ENCODE measurements at regions not wholly inside any gene's neighbourhood (a gene's known extent, or its start where the extent isn't known, plus 50 kb on each side); places are given as distances from the start of the nearest gene placed in this dataset.
A peak's percentile ranks its signal among the peaks of the same experiment; 100 is the strongest.

- under 1% methylated on average over 8 of the region's 8 CpGs for WGBS (ENCODE audit: insufficient coverage, low coverage, missing lambda C conversion rate)
- no peak overlapping the region for H3K9ac ChIP-seq (ENCODE audit: insufficient read depth in 1 of 2, low read depth in 2 of 2, low read length in 2 of 2)
- in situ Hi-C loops (cut with MboI), result no loop called here
- no peaks in the 10 kb centered on the region for H3K79me2 ChIP-seq (ENCODE audit: control insufficient read depth, insufficient read depth, low read length)
- H3K9me1 ChIP-seq (ENCODE audit: control insufficient read depth, insufficient read depth, low read length), result no peaks in the 10 kb centered on the region
- BruUV-seq (replicated peaks), result no TSS peak
- intact Hi-C loops (cut with micrococcal nuclease), result no loop called here
- H3K9me3 ChIP-seq (replicated peaks; ENCODE audit: control insufficient read depth, insufficient read depth, low read depth, low read length), result no peaks in the 10 kb centered on the region
- H3K4me2 ChIP-seq (ENCODE audit: insufficient read depth, low read length), result no peak overlapping the region
- no peak for DNase-seq (ENCODE audit: extremely low read depth in 1 of 4, low spot score in 3 of 4)
- TF ChIP-seq TAL1 (IDR thresholded peaks at IDR 0.05) (peak; percentile 62), GATAD2B (IDR thresholded peaks at IDR 0.05; ENCODE audit: borderline replicate concordance) (no peak), AFF4 (CRISPR knock-in tag; IDR thresholded peaks at IDR 0.05) (no peak), YY1 (IDR thresholded peaks at IDR 0.05; ENCODE audit: borderline replicate concordance in 1 of 3, control insufficient read depth in 1 of 3, extremely low read depth in 1 of 3, insufficient read depth in 3 of 3, insufficient read length in 1 of 3, insufficient replicate concordance in 2 of 3, low read depth in 1 of 3, low read length in 2 of 3) (no peak), CBFA2T3 (IDR thresholded peaks at IDR 0.05) (peak; percentile 49), BHLHE40 (IDR thresholded peaks at IDR 0.05; ENCODE audit: low read length) (0 out of 2 replicates have a peak, but pooled peaks have one; percentile 13), NCOA6 (IDR thresholded peaks at IDR 0.05) (no peak), ZEB2 (IDR thresholded peaks at IDR 0.05) (no peak), KDM4B (IDR thresholded peaks at IDR 0.05; ENCODE audit: borderline replicate concordance in 2 of 2, low read depth in 1 of 2) (no peak), HDAC3 (IDR thresholded peaks at IDR 0.05; ENCODE audit: borderline replicate concordance, partially characterized antibody) (no peak), CCNT2 (IDR thresholded peaks at IDR 0.05; ENCODE audit: borderline replicate concordance, extremely low read depth, insufficient read length, low read depth, low read length) (no peak), ARID1B (IDR thresholded peaks at IDR 0.05) (peak; percentile 17; the same call in 1 of the 2 replicates), ETV1 (tag; conservative IDR thresholded peaks at IDR 0.05; ENCODE audit: low read depth) (no peak), SMAD4 (CRISPR knock-in tag; conservative IDR thresholded peaks at IDR 0.05) (peak; percentile 48), NFIC (IDR thresholded peaks at IDR 0.05) (0 out of 2 replicates have a peak, but pooled peaks have one; percentile 16)
- no peak overlapping the region for H3K27ac ChIP-seq (ENCODE audit: extremely low read depth, low read depth, low read length)
- no peak overlapping the region for H2AFZ ChIP-seq (ENCODE audit: low read depth, low read length)
- CTCF ChIA-PET (ENCODE audit: low intra/inter-chr PET ratio), result no interaction called here
- POLR2A ChIA-PET, result interaction anchor here (0.5 kb wide), 1 partner anchor 566 kb away, joined by 3 read pairs; no protein-coding TSS in a partner anchor
- FAIRE-seq, result peak; percentile 35
- no peaks in the 10 kb centered on the region for H4K20me1 ChIP-seq (replicated peaks; ENCODE audit: control insufficient read depth, insufficient read depth, low read length)
- no peaks in the 10 kb centered on the region for H3K27me3 ChIP-seq (ENCODE audit: control insufficient read depth in 2 of 2, insufficient read depth in 2 of 2, low read length in 2 of 2)
- H3K4me3 ChIP-seq, result no peak overlapping the region
- no peak for ATAC-seq
- H3K4me1 ChIP-seq (replicated peaks in 1 of 2; ENCODE audit: control insufficient read depth in 2 of 2, insufficient read depth in 2 of 2, low read length in 2 of 2), result no peaks in the 10 kb centered on the region; a peak in 1 of 5 replicates
- H3K36me3 ChIP-seq (ENCODE audit: control insufficient read depth, insufficient read depth, low read length), result no peaks in the 10 kb centered on the region
Measured at GRCh38 chr17:51428668-51429495, 168.5 kb downstream of the UTP18 start.
